ENCODE measurements at regions not wholly inside any gene's neighbourhood (a gene's known extent, or its start where the extent isn't known, plus 50 kb on each side); places are given as distances from the start of the nearest gene placed in this dataset.

- H3K4me1 Mint-ChIP-seq (ENCODE audit: low read depth, unreplicated experiment): no peaks in the 10 kb centered on the region
- Histone ChIP-seq H3K79me2 (ENCODE audit: insufficient read depth, low read length) (no peaks in the 10 kb centered on the region), H3K9me3 (ENCODE audit: insufficient read depth, low read depth, low read length) (no peaks in the 10 kb centered on the region), H3K4me1 (ENCODE audit: insufficient read depth, low read length) (no peaks in the 10 kb centered on the region), H4K20me1 (ENCODE audit: insufficient read depth, low read length) (no peaks in the 10 kb centered on the region), H3K4me3 (ENCODE audit: insufficient read depth, low read depth, low read length) (no peak overlapping the region), H3K27ac (ENCODE audit: low read depth, low read length) (no peak overlapping the region), H3K36me3 (ENCODE audit: insufficient read depth, low read length) (no peaks in the 10 kb centered on the region), H3K27me3 (ENCODE audit: insufficient read depth, low read length) (no peaks in the 10 kb centered on the region), H3K4me2 (ENCODE audit: low read length) (no peak overlapping the region), H2AFZ (ENCODE audit: low read depth, low read length) (no peak overlapping the region), H3K9ac (ENCODE audit: low read length) (no peak overlapping the region)
- DNase-seq (ENCODE audit: low read depth) (no peak), FAIRE-seq (no peak)
- H3K36me3 Mint-ChIP-seq (ENCODE audit: low read depth, unreplicated experiment): no peaks in the 10 kb centered on the region
- no peaks in the 10 kb centered on the region for H3K27me3 Mint-ChIP-seq (ENCODE audit: low read depth, unreplicated experiment)
- no peak overlapping the region for H3K4me3 Mint-ChIP-seq (ENCODE audit: unreplicated experiment)
- H3K9me3 Mint-ChIP-seq (ENCODE audit: unreplicated experiment): no peaks in the 10 kb centered on the region
- TF ChIP-seq CTCF (IDR thresholded peaks at IDR 0.05; ENCODE audit: insufficient read depth, low read depth, low read length): no peak
- no peak for TF ChIP-seq EZH2 (IDR thresholded peaks at IDR 0.05; ENCODE audit: insufficient read depth, low read length)
- H3K27ac Mint-ChIP-seq (ENCODE audit: unreplicated experiment): no peak overlapping the region
Measured at GRCh38 chr21:19010251-19010650, 606.7 kb upstream of the TMPRSS15 start.

GRCh38 chr21:19010996-19011395, 607.4 kb upstream of the TMPRSS15 start:
- Mint-ChIP-seq H3K27me3 (ENCODE audit: low read depth, unreplicated experiment) (no peaks in the 10 kb centered on the region), H3K4me3 (ENCODE audit: unreplicated experiment) (no peak overlapping the region), H3K9me3 (ENCODE audit: unreplicated experiment) (no peaks in the 10 kb centered on the region), H3K27ac (ENCODE audit: unreplicated experiment) (no peak overlapping the region), H3K36me3 (ENCODE audit: low read depth, unreplicated experiment) (no peaks in the 10 kb centered on the region), H3K4me1 (ENCODE audit: low read depth, unreplicated experiment) (no peaks in the 10 kb centered on the region)
- Histone ChIP-seq H3K27ac (ENCODE audit: low read depth, low read length) (no peak overlapping the region), H3K9me3 (ENCODE audit: insufficient read depth, low read depth, low read length) (no peaks in the 10 kb centered on the region), H3K27me3 (ENCODE audit: insufficient read depth, low read length) (no peaks in the 10 kb centered on the region), H3K4me1 (ENCODE audit: insufficient read depth, low read length) (no peaks in the 10 kb centered on the region), H3K9ac (ENCODE audit: low read length) (no peak overlapping the region), H3K36me3 (ENCODE audit: insufficient read depth, low read length) (no peaks in the 10 kb centered on the region), H4K20me1 (ENCODE audit: insufficient read depth, low read length) (no peaks in the 10 kb centered on the region), H3K79me2 (ENCODE audit: insufficient read depth, low read length) (no peaks in the 10 kb centered on the region), H3K4me3 (ENCODE audit: insufficient read depth, low read depth, low read length) (no peak overlapping the region), H3K4me2 (ENCODE audit: low read length) (no peak overlapping the region), H2AFZ (ENCODE audit: low read depth, low read length) (no peak overlapping the region)
- FAIRE-seq (no peak), DNase-seq (ENCODE audit: low read depth) (no peak)
- no peak for TF ChIP-seq CTCF (IDR thresholded peaks at IDR 0.05; ENCODE audit: insufficient read depth, low read depth, low read length)

GRCh38 chr21:19011451-19011850, 607.9 kb upstream of the TMPRSS15 start:
- H3K4me3 ChIP-seq (ENCODE audit: insufficient read depth, low read depth, low read length): no peak overlapping the region
- DNase-seq (ENCODE audit: low read depth) (no peak), FAIRE-seq (no peak)
- H4K20me1 ChIP-seq (ENCODE audit: insufficient read depth, low read length): no peaks in the 10 kb centered on the region
- Mint-ChIP-seq H3K9me3 (ENCODE audit: unreplicated experiment) (no peaks in the 10 kb centered on the region), H3K27ac (ENCODE audit: unreplicated experiment) (no peak overlapping the region), H3K4me3 (ENCODE audit: unreplicated experiment) (no peak overlapping the region), H3K4me1 (ENCODE audit: low read depth, unreplicated experiment) (no peaks in the 10 kb centered on the region), H3K27me3 (ENCODE audit: low read depth, unreplicated experiment) (no peaks in the 10 kb centered on the region), H3K36me3 (ENCODE audit: low read depth, unreplicated experiment) (no peaks in the 10 kb centered on the region)
- H3K4me2 ChIP-seq (ENCODE audit: low read length): no peak overlapping the region
- no peaks in the 10 kb centered on the region for H3K79me2 ChIP-seq (ENCODE audit: insufficient read depth, low read length)
- H3K9me3 ChIP-seq (ENCODE audit: insufficient read depth, low read depth, low read length): no peaks in the 10 kb centered on the region
- H3K4me1 ChIP-seq (ENCODE audit: insufficient read depth, low read length): no peaks in the 10 kb centered on the region
- H3K36me3 ChIP-seq (ENCODE audit: insufficient read depth, low read length): no peaks in the 10 kb centered on the region
- no peak overlapping the region for H3K9ac ChIP-seq (ENCODE audit: low read length)
- no peaks in the 10 kb centered on the region for H3K27me3 ChIP-seq (ENCODE audit: insufficient read depth, low read length)
- no peak overlapping the region for H3K27ac ChIP-seq (ENCODE audit: low read depth, low read length)
- H2AFZ ChIP-seq (ENCODE audit: low read depth, low read length): no peak overlapping the region
- TF ChIP-seq CTCF (IDR thresholded peaks at IDR 0.05; ENCODE audit: insufficient read depth, low read depth, low read length) (no peak), EZH2 (IDR thresholded peaks at IDR 0.05; ENCODE audit: insufficient read depth, low read length) (no peak)

Data from astrocyte (in vitro differentiated cells and primary cell).